PFSK-1 (cell line): ENCODE measurements at regions not wholly inside any gene's neighbourhood (a gene's known extent, or its start where the extent isn't known, plus 50 kb on each side); places are given as distances from the start of the nearest gene placed in this dataset.

ENCODE experiments used
- FOXP2 ChIP-seq: optimal IDR thresholded peaks from 2 replicates; pipeline ENCODE3; 2011; ENCODE audit warnings: borderline replicate concordance, control low read depth, inconsistent platforms; ENCODE audit not compliant: insufficient read depth; ENCODE audit errors: extremely low read length, extremely low read depth
- POLR2AphosphoS5 ChIP-seq: IDR thresholded peaks from 2 replicates; pipeline ENCODE4 v1.6.1; 2012; ENCODE audit warnings: low read depth, mild to moderate bottlenecking, control low read depth, low read length, moderate library complexity
- SIN3A ChIP-seq: IDR thresholded peaks from 2 replicates; pipeline ENCODE4 v1.6.1; 2012; ENCODE audit warnings: mild to moderate bottlenecking, low read length, moderate library complexity, borderline replicate concordance; ENCODE audit not compliant: insufficient read depth
- TAF1 ChIP-seq: IDR thresholded peaks from 2 replicates; pipeline ENCODE4 v1.6.1; 2012; ENCODE audit warnings: low read length, control low read depth, borderline replicate concordance; ENCODE audit not compliant: insufficient read depth
- TF ChIP-seq, protein P1 (sequence below), 2 experiments: IDR thresholded peaks; 2 replicates each; pipeline versions ENCODE4 v1.6.1 to v1.8.0; 2011 to 2012; ENCODE audit warnings: low read depth in 2 of 2, low read length in 2 of 2, control low read depth in 1 of 2, inconsistent platforms in 1 of 2, mild to moderate bottlenecking in 1 of 2, moderate library complexity in 1 of 2; ENCODE audit not compliant: insufficient read depth in 1 of 2

DNA sequence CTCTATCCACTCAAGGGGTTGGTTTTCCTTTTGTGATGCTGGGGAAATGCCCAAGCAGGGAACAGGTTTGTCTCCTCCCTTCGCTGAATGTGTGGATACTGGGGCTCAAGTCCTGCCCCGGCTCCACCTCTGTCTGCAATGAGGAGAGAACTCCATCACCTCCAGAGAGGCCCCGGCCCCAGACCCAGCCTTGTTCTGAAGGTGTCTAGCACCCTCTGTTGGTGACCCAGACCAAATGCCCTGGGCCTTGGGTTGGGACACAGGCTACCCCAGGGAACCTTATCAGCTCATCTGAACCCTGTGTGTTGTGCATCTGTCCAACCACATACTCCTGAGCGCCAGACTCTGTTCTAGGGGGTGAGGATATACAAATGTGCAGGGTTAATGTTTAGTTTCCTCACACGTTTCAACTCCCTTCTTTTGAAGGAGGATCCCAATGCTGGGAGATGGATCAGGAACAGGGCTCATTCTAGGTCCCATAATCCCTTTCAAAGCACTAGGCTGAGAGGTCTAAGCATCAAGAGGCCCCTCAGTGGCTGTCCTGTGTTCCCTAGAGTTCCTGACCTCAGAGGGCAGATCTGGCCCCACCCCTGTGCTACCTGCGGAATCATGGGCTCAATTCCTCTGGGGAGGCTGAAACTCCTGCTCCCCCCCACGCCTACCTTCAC is 112.5 kb upstream of the SLC7A1 start:
- TF ChIP-seq, protein P1, sequence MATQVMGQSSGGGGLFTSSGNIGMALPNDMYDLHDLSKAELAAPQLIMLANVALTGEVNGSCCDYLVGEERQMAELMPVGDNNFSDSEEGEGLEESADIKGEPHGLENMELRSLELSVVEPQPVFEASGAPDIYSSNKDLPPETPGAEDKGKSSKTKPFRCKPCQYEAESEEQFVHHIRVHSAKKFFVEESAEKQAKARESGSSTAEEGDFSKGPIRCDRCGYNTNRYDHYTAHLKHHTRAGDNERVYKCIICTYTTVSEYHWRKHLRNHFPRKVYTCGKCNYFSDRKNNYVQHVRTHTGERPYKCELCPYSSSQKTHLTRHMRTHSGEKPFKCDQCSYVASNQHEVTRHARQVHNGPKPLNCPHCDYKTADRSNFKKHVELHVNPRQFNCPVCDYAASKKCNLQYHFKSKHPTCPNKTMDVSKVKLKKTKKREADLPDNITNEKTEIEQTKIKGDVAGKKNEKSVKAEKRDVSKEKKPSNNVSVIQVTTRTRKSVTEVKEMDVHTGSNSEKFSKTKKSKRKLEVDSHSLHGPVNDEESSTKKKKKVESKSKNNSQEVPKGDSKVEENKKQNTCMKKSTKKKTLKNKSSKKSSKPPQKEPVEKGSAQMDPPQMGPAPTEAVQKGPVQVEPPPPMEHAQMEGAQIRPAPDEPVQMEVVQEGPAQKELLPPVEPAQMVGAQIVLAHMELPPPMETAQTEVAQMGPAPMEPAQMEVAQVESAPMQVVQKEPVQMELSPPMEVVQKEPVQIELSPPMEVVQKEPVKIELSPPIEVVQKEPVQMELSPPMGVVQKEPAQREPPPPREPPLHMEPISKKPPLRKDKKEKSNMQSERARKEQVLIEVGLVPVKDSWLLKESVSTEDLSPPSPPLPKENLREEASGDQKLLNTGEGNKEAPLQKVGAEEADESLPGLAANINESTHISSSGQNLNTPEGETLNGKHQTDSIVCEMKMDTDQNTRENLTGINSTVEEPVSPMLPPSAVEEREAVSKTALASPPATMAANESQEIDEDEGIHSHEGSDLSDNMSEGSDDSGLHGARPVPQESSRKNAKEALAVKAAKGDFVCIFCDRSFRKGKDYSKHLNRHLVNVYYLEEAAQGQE (IDR thresholded peaks at IDR 0.05; ENCODE audit: insufficient read depth in 1 of 2, low read depth in 2 of 2, low read length in 2 of 2) = no peak
- TF ChIP-seq FOXP2 = no peak
- TF ChIP-seq POLR2AphosphoS5 = no peak
- TF ChIP-seq SIN3A = no peak
- no peak for TF ChIP-seq TAF1
